ENCODE measurements at regions not wholly inside any gene's neighbourhood (a gene's known extent, or its start where the extent isn't known, plus 50 kb on each side); places are given as distances from the start of the nearest gene placed in this dataset.

GRCh38 chr3:76495216-76495615 lies 544.7 kb upstream of the ROBO2 start:
- H3K27me3 ChIP-seq, result no peaks in the 10 kb centered on the region
- 88 to 95% (median 89%) methylated on average over 2 of the region's 2 CpGs for whole genome bisulfite sequencing, 5 donors
- H3K4me3 ChIP-seq, result no peak overlapping the region
- H3K36me3 ChIP-seq, result no peaks in the 10 kb centered on the region
- no peak for DNase-seq
- intact Hi-C loops (cut with DNase I; ENCODE audit: low total_unique reads), result no loop called here
- H3K27ac ChIP-seq, result no peak overlapping the region
- TF ChIP-seq POLR2AphosphoS5 (IDR thresholded peaks at IDR 0.05) (no peak), EP300 (IDR thresholded peaks at IDR 0.05) (no peak), POLR2A (IDR thresholded peaks at IDR 0.05) (no peak), CTCF (IDR thresholded peaks at IDR 0.05) (no peak)
- peaks cover 0 to 6% (median 0%) of the 10 kb centered on the region in 4 donors for H3K9me3 ChIP-seq
- H3K4me1 ChIP-seq, result no peaks in the 10 kb centered on the region

- intact Hi-C loops (cut with DNase I; ENCODE audit: low total_unique reads), result no loop called here
- Histone ChIP-seq H3K4me3 (no peak overlapping the region), H3K9me3 (peaks cover 0 to 6% (median 0%) of the 10 kb centered on the region in 4 donors), H3K36me3 (no peaks in the 10 kb centered on the region), H3K27ac (no peak overlapping the region), H3K27me3 (no peaks in the 10 kb centered on the region), H3K4me1 (no peaks in the 10 kb centered on the region)
- TF ChIP-seq POLR2AphosphoS5 (IDR thresholded peaks at IDR 0.05), result no peak
- no peak for TF ChIP-seq EP300 (IDR thresholded peaks at IDR 0.05)
- TF ChIP-seq POLR2A (IDR thresholded peaks at IDR 0.05), result no peak
- no peak for TF ChIP-seq CTCF (IDR thresholded peaks at IDR 0.05)
- WGBS, 5 donors, result 58 to 67% (median 59%) methylated on average over 3 of the region's 3 CpGs
- no peak for DNase-seq
These were observed 542.3 kb upstream of the ROBO2 start for GRCh38 chr3:76497636-76498035.

GRCh38 chr3:76500746-76501275 lies 539.1 kb upstream of the ROBO2 start:
- no peak for DNase-seq
- H3K27ac ChIP-seq, result no peak overlapping the region
- peaks cover 0 to 6% (median 0%) of the 10 kb centered on the region in 4 donors for H3K9me3 ChIP-seq
- no peaks in the 10 kb centered on the region for H3K27me3 ChIP-seq
- intact Hi-C loops (cut with DNase I; ENCODE audit: low total_unique reads), result no loop called here
- TF ChIP-seq POLR2A (IDR thresholded peaks at IDR 0.05) (no peak), POLR2AphosphoS5 (IDR thresholded peaks at IDR 0.05) (no peak), CTCF (IDR thresholded peaks at IDR 0.05) (no peak), EP300 (IDR thresholded peaks at IDR 0.05) (no peak)
- H3K4me1 ChIP-seq, result no peaks in the 10 kb centered on the region
- WGBS, 5 donors, result 92 to 98% (median 95%) methylated on average over 2 of the region's 2 CpGs
- no peak overlapping the region for H3K4me3 ChIP-seq
- H3K36me3 ChIP-seq, result no peaks in the 10 kb centered on the region

GRCh38 chr3:76501315-76501714 lies 538.6 kb upstream of the ROBO2 start:
- TF ChIP-seq EP300 (IDR thresholded peaks at IDR 0.05), result no peak
- TF ChIP-seq CTCF (IDR thresholded peaks at IDR 0.05), result no peak
- no peak for TF ChIP-seq POLR2AphosphoS5 (IDR thresholded peaks at IDR 0.05)
- no peak for TF ChIP-seq POLR2A (IDR thresholded peaks at IDR 0.05)
- intact Hi-C loops (cut with DNase I; ENCODE audit: low total_unique reads), result no loop called here
- no peak for DNase-seq
- no peaks in the 10 kb centered on the region for H3K27me3 ChIP-seq
- no peaks in the 10 kb centered on the region for H3K36me3 ChIP-seq
- H3K9me3 ChIP-seq, result peaks cover 0 to 6% (median 0%) of the 10 kb centered on the region in 4 donors
- 22 to 48% (median 32%) methylated on average over 1 of the region's 1 CpG for WGBS, 5 donors
- no peak overlapping the region for H3K4me3 ChIP-seq
- no peak overlapping the region for H3K27ac ChIP-seq
- H3K4me1 ChIP-seq, result no peaks in the 10 kb centered on the region

All from stomach (tissue), 8 donors.